HG03097 (cell line): ENCODE measurements at regions not wholly inside any gene's neighbourhood (a gene's known extent, or its start where the extent isn't known, plus 50 kb on each side); places are given as distances from the start of the nearest gene placed in this dataset.
"Not testable (repeated sequence)": the region's sequence is repeated elsewhere in the genome, so short reads cannot be mapped to it uniquely, and the experiment has no call there.

Experiments
- ATAC-seq: cut with Tn5 transposase; IDR thresholded peaks from one replicate; pipeline ENCODE4 v1.9.1; 2021; ENCODE audit not compliant: unreplicated experiment, low FRiP score

DNA sequence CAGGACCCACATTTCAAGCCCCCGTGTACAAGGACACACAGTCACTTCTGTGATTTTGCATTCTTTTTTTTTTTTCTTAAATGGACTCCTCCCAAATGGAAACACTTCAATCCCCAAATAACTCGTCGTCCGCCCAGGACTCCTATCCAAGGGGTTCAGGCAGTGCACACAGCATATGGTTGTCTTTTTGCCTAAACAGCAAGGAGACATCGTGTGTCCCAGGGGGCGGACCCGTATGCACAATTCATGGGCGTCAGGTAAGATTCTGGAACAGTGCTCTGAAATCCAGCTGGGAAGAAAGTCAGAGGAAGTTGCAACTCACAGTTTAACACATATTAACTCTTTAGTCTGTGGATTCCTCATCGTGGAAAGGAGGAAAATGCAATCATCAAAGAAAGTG, 231.3 kb downstream of the SHOX start:
- ATAC-seq = no peak

- ATAC-seq = no peak
Observed at GRCh38 chrX:861340-861890, 230.8 kb downstream of the SHOX start.

DNA sequence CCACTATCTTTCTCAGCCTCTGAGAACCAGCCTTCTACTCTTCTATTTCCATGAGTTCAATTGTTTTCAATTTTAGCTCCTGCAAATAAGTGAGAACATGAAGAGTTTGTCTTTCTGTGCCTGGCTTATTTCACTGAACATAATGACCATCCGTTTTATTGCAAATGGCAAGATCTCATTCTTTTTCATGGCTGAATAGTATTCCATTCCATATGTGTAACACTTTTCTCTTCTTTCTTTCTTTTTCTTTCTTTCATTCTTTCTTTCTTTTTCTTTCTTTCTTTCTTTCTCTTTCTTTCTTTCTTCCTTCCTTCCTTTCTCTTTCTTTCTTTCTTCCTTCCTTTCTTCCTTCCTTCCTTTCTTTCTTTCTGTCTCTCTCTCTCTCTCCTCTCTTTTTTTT, 228.7 kb downstream of the SHOX start:
- ATAC-seq = no peak

- no peak for ATAC-seq
Observed at GRCh38 chrX:858542-859078, 228.0 kb downstream of the SHOX start.

GRCh38 chrX:857376-857775, 226.8 kb downstream of the SHOX start:
- ATAC-seq = no peak

DNA sequence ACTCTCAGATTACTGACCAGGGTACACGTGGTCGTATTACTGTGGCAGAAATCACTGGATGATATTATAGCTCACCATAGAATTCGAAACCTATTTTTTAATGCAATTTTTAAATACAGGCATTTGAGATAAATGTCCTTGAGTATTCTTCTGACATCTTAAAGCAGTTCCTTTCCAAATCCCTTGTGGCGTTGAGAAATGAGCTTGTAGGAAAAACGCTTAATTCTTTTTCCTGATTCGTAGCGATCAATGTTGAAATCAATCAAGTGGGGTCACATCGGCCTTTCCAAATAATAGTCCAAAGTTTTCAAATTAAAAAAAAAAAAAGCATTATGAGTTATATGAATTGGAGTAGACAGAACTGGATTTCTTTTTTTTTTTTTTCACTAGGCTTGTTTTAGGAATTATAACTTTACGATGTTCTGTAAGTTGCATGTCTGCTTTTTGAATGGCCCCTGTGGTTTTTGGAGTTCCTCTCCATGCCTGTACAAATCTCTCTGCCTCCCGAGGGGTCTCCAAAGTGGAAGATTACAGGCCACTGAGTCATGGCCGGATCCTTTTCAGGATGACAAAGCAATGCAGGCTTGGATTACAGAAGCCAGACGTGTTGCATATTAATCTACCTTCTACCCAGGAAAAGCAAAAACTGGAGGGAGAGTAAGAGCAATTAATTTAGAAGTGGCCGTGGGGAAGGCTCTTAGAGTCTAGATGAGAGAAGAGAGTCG, 226.1 kb downstream of the SHOX start:
- no peak for ATAC-seq

GRCh38 chrX:853304-853703, 222.7 kb downstream of the SHOX start:
- ATAC-seq = no peak

GRCh38 chrX:850471-850916, 219.9 kb downstream of the SHOX start:
- ATAC-seq = no peak

DNA sequence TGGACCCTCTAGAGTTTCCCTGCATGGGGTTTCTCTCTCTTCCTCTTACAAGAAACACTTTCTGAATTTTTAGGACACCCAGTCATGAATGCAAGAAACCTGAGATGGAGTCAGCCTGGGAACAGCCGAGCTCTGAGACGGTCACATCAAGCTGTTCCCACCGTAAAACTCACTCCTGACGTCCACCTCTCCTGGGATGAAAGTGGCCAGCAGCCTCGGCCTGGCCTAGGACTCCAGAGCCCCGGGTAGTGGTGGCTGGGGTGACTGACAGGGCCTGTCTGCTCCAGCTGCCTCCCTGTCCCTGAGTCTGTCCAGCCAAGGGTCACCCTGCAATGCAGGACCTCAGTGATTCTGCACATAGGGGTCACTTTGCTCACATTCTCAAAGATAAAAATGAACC, 217.8 kb downstream of the SHOX start:
- no peak for ATAC-seq

DNA sequence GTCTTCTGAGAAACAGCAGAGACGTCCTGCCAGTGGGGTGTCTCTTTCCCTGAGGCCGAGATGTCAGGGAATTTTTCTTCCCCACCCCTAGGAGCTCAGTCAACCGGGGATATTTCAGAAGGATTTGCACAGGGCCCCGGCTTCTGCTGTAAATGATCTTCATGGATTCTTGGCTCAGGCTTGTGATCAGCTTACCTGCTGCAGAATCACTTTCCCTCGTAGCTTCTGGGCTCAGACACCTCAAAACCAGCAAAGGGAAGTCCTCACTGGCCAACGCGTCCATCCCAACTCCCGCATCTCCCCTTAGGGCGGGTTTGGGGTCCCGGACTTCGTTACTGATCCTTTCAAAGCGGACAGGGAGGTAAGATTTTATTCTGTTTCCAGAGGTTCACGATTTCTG, 212.7 kb downstream of the SHOX start:
- no peak for ATAC-seq

- ATAC-seq = no peak
Observed at GRCh38 chrX:840556-840955, 210.0 kb downstream of the SHOX start.

GRCh38 chrX:838666-839065, 208.1 kb downstream of the SHOX start:
- ATAC-seq = not testable (repeated sequence)

DNA sequence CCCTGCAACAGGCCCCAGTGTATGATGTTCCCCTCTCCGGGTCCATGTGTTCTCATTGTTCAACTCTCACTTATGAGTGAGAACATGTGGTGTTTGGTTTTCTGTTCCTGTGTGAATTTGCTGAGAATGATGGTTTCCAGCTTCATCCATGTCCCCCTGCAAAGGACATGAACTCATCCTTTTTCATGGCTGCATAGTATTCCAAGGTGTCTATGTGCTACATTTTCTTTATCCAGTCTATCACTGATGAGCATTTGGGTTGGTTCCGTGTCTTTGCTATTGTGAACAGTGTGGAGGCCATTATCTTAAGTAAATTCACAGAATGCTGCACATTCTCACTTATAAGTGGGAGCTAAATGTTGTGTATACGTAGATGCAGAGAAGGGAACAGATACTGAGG, 205.3 kb downstream of the SHOX start:
- not testable (repeated sequence) for ATAC-seq

GRCh38 chrX:830532-830931, 199.9 kb downstream of the SHOX start:
- ATAC-seq = no peak

DNA sequence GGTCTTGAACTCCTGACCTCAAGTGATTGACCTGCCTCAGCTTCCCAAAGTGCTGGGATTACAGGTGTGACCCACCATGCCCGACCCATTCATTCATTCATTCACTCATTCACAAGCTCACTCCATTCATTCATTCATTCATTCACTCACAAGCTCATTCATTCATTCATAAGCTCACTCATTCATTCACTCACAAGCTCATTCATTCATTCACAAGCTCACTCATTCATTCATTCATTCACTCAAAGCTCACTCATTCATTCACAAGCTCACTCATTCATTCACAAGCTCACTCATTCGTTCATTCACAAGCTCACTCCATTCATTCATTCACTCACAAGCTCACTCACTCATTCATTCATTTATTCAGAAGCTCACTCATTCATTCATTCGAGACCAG, 198.6 kb downstream of the SHOX start:
- no peak for ATAC-seq

DNA sequence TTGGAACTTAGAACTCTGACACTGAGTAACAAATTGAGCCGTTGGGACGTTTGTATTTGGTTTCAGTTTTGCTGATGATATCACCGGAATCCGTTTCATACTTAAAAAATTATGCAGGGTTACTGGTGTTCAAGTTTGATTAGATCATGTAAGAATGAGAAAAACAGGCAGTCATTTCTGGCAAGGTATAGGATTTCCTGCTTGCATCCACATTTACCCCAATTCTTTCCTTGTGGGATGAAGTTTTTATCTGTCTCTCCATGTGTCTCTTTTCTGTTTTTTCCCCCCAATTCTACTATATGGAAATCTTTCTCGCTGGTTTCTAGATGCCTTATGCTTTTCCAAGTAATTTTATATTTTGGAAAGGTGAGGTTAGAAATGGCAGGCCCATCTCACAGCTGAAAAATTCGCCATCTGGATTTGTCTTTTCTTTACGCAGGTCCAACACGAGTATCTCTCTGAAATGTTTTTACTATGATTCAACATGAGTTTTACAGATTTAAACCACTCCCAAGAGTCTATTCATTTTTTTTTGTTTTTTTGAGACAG, 197.9 kb downstream of the SHOX start:
- ATAC-seq = no peak

GRCh38 chrX:826448-826847, 195.9 kb downstream of the SHOX start:
- ATAC-seq = no peak

DNA sequence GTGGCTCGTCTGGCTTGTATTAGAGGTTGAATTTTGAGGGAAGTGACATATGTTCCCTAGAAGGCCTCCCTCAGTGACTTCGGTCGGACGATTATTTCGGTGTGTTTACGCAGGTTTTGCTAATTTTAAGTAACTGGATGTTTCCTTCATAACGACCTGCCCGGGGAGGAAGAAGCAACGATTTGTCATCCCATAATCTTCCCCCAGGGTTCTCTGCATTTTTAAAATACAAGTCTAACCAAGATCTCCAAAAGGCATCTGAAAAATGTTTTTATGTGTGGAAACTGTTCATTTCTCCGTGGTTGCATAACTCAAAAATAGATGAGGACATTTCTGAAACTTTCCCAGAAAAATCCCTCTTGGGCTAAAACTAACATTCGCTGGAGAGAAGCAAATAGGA, 195.4 kb downstream of the SHOX start:
- ATAC-seq = no peak

DNA sequence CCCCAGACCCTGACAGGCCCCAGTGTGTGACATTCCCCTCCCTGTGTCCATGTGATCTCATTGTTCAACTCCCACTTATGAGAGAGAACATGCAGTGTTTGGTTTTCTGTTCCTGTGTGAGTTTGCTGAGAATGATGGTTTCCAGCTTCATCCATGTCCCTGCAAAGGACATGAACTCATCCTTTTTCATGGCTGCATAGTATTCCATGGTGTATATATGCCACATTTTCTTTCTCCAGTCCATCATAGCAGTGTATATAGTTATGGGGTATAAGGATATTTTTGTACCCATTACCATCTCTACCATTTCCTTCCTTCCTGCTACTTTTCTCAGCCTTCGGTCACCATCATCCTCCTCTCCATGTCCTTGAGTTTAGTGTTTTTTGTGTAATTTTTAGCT, 192.5 kb downstream of the SHOX start:
- ATAC-seq = not testable (repeated sequence)

DNA sequence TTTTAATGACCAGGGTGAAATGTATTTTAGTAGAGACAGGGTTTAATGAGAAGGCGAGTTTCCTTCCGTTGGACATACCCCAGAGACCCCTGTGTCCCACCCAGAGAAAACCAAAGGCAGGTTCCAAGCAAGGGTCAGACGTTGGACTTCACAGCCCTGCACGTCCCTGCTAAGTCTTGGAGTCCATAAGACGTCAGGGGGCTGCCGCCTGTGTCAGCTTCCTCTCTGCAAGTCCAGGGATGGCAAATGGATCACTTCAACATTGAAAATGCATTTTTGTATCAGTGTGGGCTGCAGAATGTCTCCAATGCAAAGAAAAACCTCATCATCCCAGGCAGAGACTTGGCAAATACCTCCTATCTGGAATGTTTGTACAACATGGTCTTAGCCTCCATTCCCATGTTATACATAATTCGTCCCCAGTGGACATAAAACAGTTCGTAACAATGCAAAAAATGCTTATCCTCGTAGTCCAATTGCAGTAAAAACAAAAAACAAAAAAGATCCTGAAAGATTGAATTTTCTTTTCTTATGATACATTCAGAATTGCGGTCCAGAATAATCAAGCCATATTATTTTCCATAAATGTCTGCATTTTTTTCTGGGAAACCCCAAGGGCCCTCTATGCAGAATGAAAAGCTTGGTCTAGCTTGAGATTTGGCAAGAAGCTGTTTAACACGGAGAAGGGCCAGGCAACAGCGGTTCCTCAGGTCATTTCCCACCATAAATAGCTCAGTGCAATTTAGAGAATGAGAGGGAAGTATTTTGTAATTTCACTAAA, 190.9 kb downstream of the SHOX start:
- no peak for ATAC-seq

DNA sequence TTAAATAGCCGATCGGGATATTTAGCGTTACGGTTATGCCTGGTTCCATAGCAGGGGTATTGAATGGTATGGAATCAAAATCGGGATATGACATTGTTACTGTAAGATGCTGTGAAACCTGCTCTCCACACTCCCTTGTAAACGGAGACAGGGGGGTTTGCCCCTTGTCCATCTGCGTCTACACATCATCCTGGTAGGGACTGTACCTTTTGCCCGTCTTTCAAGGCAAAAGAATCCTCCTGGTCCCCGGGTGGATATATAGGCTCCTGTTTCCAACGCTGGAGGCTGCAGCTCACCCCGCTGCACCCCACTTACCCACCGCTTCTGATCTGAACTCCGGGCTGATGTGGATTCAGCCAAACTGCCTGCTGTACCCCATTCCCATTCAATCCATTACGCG, 189.1 kb downstream of the SHOX start:
- no peak for ATAC-seq
